ENCODE measurements at regions not wholly inside any gene's neighbourhood (a gene's known extent, or its start where the extent isn't known, plus 50 kb on each side); places are given as distances from the start of the nearest gene placed in this dataset.

DNA sequence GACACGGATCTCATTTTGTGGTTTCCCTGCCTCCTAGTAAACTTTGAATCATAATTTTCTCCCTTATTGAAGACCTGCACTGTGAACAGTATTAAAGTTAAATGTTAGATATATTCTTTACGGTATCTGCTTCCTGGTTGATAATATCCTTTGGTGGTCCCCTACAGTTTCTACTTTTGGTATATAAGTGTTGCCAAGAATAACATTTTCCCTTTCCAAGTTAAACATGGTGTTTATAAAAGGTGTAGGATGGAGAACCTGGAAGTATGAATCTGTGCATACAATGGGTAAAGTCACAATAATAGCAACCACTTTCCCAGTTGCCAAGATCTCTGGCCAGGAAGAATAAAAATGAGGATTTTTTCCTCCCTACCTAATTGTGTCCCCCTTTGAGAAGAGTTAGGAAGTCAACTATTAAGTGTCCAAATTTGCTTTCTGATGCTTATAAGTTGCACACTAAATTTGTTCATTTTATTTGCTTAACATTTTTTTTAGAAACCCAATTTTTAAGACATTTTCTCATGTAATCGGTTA lies 201.0 kb upstream of the STK17B start:
- H3K4me3 ChIP-seq (ENCODE audit: low read depth, low read length), result no peak overlapping the region
- H3K36me3 ChIP-seq (ENCODE audit: insufficient read depth), result no peaks in the 10 kb centered on the region
- H3K27ac ChIP-seq (ENCODE audit: low read depth), result no peak overlapping the region
- 48% methylated on average over 3 of the region's 3 CpGs for WGBS
- H3K4me1 ChIP-seq (ENCODE audit: insufficient read depth), result no peaks in the 10 kb centered on the region
- DNase-seq (ENCODE audit: extremely low spot score), result no peak

DNA sequence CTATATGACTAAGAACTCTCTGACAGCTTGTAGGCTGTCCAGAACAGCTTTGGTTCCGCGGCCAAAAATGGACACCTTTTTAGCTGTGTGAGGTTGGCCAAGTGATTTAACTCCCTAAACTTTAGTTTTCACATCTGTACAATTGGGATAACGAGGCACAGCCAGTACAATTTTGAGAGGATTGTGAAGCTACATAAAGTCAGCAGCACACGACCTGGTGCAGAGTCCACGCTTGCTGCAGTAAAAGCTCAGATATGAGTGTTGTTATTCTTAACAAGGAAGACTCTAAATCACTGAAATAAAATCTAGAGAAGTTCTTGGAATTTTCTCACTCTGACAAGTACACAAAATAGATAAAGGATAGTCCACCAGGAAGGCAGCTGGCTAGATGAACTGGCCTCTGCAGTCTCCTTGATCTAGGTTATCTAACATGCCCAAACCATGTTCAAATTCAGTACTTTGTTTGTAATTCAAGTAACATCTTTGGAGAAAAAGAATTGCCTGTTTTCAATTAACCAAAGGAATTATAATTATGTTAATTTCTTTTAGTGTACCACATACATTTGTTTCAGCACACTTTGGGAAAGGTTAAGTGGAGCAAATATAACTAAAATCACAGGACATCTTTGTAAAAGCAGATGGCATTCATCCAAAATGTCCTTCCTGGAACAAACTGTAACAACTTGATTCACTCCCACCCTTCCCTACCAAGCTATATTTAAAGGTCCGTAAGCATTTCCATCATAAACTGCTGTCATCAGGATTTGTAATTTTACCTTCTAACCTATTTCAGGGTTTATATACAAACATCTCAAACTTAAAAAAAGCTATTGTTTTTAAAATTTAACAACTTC lies 201.7 kb upstream of the STK17B start:
- Histone ChIP-seq H3K27ac (ENCODE audit: low read depth) (no peak overlapping the region), H3K36me3 (ENCODE audit: insufficient read depth) (no peaks in the 10 kb centered on the region), H3K4me3 (ENCODE audit: low read depth, low read length) (no peak overlapping the region), H3K4me1 (ENCODE audit: insufficient read depth) (no peaks in the 10 kb centered on the region)
- DNase-seq (ENCODE audit: extremely low spot score), result peak; percentile 37
- 20% methylated on average over 6 of the region's 6 CpGs for WGBS

GRCh38 chr2:196376984-196377877 lies 205.9 kb upstream of the STK17B start:
- Histone ChIP-seq H3K4me3 (ENCODE audit: low read depth, low read length) (no peak overlapping the region), H3K4me1 (ENCODE audit: insufficient read depth) (no peaks in the 10 kb centered on the region), H3K36me3 (ENCODE audit: insufficient read depth) (no peaks in the 10 kb centered on the region), H3K27ac (ENCODE audit: low read depth) (no peak overlapping the region)
- no peak for DNase-seq (ENCODE audit: extremely low spot score)
- WGBS, result 88% methylated on average over 8 of the region's 8 CpGs

DNA sequence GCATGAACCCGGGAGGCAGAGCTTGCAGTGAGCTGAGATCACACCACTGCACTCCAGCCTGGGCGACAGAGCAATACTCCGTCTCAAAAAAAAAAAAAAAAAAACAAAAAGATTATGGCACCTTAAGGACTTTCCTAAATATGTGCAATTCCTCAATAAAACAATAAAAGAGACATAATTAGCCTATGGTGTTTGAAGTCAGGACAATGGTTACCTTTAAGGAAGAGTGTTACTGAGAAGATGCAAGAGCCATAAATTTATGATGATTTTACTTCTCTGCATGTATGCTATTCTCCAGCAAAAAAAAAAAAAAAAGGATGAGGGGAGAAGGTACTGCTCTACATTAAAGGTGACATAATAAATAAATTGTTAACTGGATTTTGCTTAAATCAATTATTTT lies 208.2 kb upstream of the STK17B start:
- no peaks in the 10 kb centered on the region for H3K36me3 ChIP-seq (ENCODE audit: insufficient read depth)
- no peaks in the 10 kb centered on the region for H3K4me1 ChIP-seq (ENCODE audit: insufficient read depth)
- no peak overlapping the region for H3K27ac ChIP-seq (ENCODE audit: low read depth)
- 97% methylated on average over 3 of the region's 3 CpGs for WGBS
- no peak overlapping the region for H3K4me3 ChIP-seq (ENCODE audit: low read depth, low read length)
- no peak for DNase-seq (ENCODE audit: extremely low spot score)

GRCh38 chr2:196380098-196380497 lies 208.7 kb upstream of the STK17B start:
- no peaks in the 10 kb centered on the region for H3K36me3 ChIP-seq (ENCODE audit: insufficient read depth)
- H3K4me1 ChIP-seq (ENCODE audit: insufficient read depth), result no peaks in the 10 kb centered on the region
- no peak overlapping the region for H3K4me3 ChIP-seq (ENCODE audit: low read depth, low read length)
- H3K27ac ChIP-seq (ENCODE audit: low read depth), result no peak overlapping the region
- DNase-seq (ENCODE audit: extremely low spot score), result no peak
- 53% methylated on average over 1 of the region's 1 CpG for WGBS

GRCh38 chr2:196380575-196380974 lies 209.2 kb upstream of the STK17B start:
- no peak overlapping the region for H3K4me3 ChIP-seq (ENCODE audit: low read depth, low read length)
- no peak for DNase-seq (ENCODE audit: extremely low spot score)
- WGBS, result 51% methylated on average over 3 of the region's 3 CpGs

DNA sequence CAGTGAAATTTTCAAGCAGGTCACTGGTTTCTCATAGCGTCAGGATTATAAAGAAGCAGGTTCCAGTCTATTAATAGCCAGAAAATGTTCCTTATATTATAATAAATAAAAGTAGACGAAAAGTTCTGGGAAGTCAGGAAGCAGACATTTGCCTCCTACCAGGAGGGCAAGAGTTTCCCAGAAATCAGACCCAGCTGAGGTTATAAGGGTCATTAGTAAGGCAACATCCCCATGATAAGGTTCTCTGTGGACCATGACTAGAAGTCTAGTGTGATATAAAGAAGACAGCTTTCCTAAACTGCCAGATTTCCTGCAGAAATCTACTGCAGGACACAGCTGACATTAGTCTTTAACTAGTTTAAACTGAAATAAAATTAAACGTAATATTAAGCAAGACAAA lies 210.1 kb upstream of the STK17B start:
- no peaks in the 10 kb centered on the region for H3K36me3 ChIP-seq (ENCODE audit: insufficient read depth)
- no peaks in the 10 kb centered on the region for H3K4me1 ChIP-seq (ENCODE audit: insufficient read depth)
- H3K27ac ChIP-seq (ENCODE audit: low read depth), result no peak overlapping the region
- DNase-seq (ENCODE audit: extremely low spot score), result no peak
- WGBS, result 73% methylated on average over 3 of the region's 3 CpGs
- no peak overlapping the region for H3K4me3 ChIP-seq (ENCODE audit: low read depth, low read length)

More at GRCh38 chr2:196380575-196380974, 209.2 kb upstream of the STK17B start:
- Histone ChIP-seq H3K27ac (ENCODE audit: low read depth) (no peak overlapping the region), H3K36me3 (ENCODE audit: insufficient read depth) (no peaks in the 10 kb centered on the region), H3K4me1 (ENCODE audit: insufficient read depth) (no peaks in the 10 kb centered on the region)

GRCh38 chr2:196383799-196384198 lies 212.4 kb upstream of the STK17B start:
- H3K36me3 ChIP-seq (ENCODE audit: insufficient read depth), result no peaks in the 10 kb centered on the region
- no peak overlapping the region for H3K27ac ChIP-seq (ENCODE audit: low read depth)
- H3K4me1 ChIP-seq (ENCODE audit: insufficient read depth), result no peaks in the 10 kb centered on the region
- no peak overlapping the region for H3K4me3 ChIP-seq (ENCODE audit: low read depth, low read length)
- 92% methylated on average over 2 of the region's 2 CpGs for WGBS
- no peak for DNase-seq (ENCODE audit: extremely low spot score)

DNA sequence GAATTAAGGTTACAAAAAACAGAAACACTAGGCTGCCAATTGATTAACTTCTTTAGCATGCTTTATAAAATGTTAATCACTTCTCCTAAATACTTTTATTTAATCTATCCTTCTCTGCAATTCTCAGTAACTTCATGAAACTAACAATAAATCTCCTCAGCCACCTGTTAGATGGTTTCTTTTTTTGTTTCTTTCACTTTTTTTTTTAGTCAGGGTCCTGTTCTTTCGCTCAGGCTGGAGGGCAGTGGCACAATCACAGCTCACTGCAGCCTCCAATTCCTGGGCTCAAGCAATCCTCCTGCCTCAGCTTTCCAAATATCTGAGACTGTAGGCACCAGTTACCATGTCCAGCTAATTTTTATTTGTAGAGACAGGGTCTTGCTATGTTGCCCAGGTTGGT lies 213.4 kb upstream of the STK17B start:
- Histone ChIP-seq H3K27ac (ENCODE audit: low read depth) (no peak overlapping the region), H3K4me1 (ENCODE audit: insufficient read depth) (no peaks in the 10 kb centered on the region), H3K4me3 (ENCODE audit: low read depth, low read length) (no peak overlapping the region), H3K36me3 (ENCODE audit: insufficient read depth) (no peaks in the 10 kb centered on the region)
- WGBS, result 100% methylated on average over 1 of the region's 1 CpG
- no peak for DNase-seq (ENCODE audit: extremely low spot score)

GRCh38 chr2:196389670-196390069 lies 218.3 kb upstream of the STK17B start:
- no peak overlapping the region for H3K27ac ChIP-seq (ENCODE audit: low read depth)
- no peak for DNase-seq (ENCODE audit: extremely low spot score)
- H3K4me3 ChIP-seq (ENCODE audit: low read depth, low read length), result no peak overlapping the region
- no peaks in the 10 kb centered on the region for H3K36me3 ChIP-seq (ENCODE audit: insufficient read depth)
- H3K4me1 ChIP-seq (ENCODE audit: insufficient read depth), result no peaks in the 10 kb centered on the region

GRCh38 chr2:196390243-196391148 lies 219.1 kb upstream of the STK17B start:
- Histone ChIP-seq H3K4me1 (ENCODE audit: insufficient read depth) (no peaks in the 10 kb centered on the region), H3K27ac (ENCODE audit: low read depth) (no peak overlapping the region), H3K4me3 (ENCODE audit: low read depth, low read length) (no peak overlapping the region), H3K36me3 (ENCODE audit: insufficient read depth) (no peaks in the 10 kb centered on the region)
- no peak for DNase-seq (ENCODE audit: extremely low spot score)
- WGBS, result 90% methylated on average over 6 of the region's 6 CpGs

DNA sequence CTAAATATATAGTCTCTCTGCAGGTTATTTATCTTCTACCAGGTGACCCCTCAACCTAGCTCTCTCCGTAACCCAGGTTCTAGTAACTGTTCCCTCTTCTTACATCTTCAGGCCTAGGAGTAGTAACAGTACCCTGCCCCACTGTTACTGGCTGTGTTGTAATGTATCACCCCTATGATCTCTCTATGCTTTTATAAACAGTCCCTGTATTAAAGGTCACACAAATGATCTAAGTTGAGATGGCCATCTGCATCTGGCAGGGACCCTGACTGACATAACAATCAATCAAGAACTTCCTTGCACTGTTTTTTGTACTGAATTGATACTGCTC lies 219.7 kb upstream of the STK17B start:
- Histone ChIP-seq H3K36me3 (ENCODE audit: insufficient read depth) (no peaks in the 10 kb centered on the region), H3K4me1 (ENCODE audit: insufficient read depth) (no peaks in the 10 kb centered on the region), H3K27ac (ENCODE audit: low read depth) (no peak overlapping the region), H3K4me3 (ENCODE audit: low read depth, low read length) (no peak overlapping the region)
- 92% methylated on average over 1 of the region's 1 CpG for WGBS
- DNase-seq (ENCODE audit: extremely low spot score), result no peak

DNA sequence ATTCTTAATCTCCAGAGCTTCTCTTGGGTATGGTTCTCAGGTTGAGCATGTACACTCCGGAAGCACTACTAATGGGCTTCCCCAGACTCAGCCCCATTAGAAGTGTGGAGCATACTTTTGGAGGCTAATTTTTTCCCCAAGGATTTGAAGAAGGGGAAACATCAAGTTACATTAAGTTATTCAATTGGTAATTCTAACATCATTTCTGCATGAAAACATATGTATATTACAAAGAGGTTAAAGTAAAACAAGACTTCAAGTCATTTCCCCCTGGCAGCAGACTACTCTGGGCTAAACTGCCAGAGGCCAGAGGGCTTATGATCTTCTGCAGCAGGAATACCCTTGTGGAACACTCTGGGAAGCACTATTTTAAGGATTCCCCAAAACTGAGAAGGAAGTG lies 227.7 kb upstream of the STK17B start:
- Histone ChIP-seq H3K27ac (ENCODE audit: low read depth) (no peak overlapping the region), H3K4me1 (ENCODE audit: insufficient read depth) (no peaks in the 10 kb centered on the region), H3K36me3 (ENCODE audit: insufficient read depth) (no peaks in the 10 kb centered on the region), H3K4me3 (ENCODE audit: low read depth, low read length) (no peak overlapping the region)
- WGBS, result 90% methylated on average over 1 of the region's 1 CpG
- no peak for DNase-seq (ENCODE audit: extremely low spot score)

All from urinary bladder (tissue), 3 donors.